HEK293T (cell line): ENCODE measurements at regions not wholly inside any gene's neighbourhood (a gene's known extent, or its start where the extent isn't known, plus 50 kb on each side); places are given as distances from the start of the nearest gene placed in this dataset.
"Not testable (repeated sequence)": the region's sequence is repeated elsewhere in the genome, so short reads cannot be mapped to it uniquely, and the experiment has no call there.

ENCODE experiments used
- ELF4 ChIP-seq: fragments of 450-650 bp; IDR thresholded peaks from 2 replicates; pipeline ENCODE4 v1.6.1; 2017; ENCODE audit warnings: antibody characterized with exemption
- FOXA1 ChIP-seq: fragments of 450-650 bp; IDR thresholded peaks from 2 replicates; pipeline ENCODE4 v1.6.1; 2016; ENCODE audit warnings: mild to moderate bottlenecking
- FOXK2 ChIP-seq: fragments of 450-650 bp; IDR thresholded peaks from 2 replicates; pipeline ENCODE4 v1.6.1; 2016; ENCODE audit warnings: mild to moderate bottlenecking
- FOXM1 ChIP-seq: fragments of 450-650 bp; IDR thresholded peaks from 2 replicates; pipeline ENCODE4 v1.6.1; 2017; ENCODE audit warnings: mild to moderate bottlenecking, borderline replicate concordance
- PKNOX1 ChIP-seq: fragments of 450-650 bp; IDR thresholded peaks from 2 replicates; pipeline ENCODE4 v1.6.1; 2016
- SP1 ChIP-seq: fragments of 450-650 bp; IDR thresholded peaks from 2 replicates; pipeline ENCODE4 v1.6.1; 2017
- SUZ12 ChIP-seq: fragments of 450-650 bp; IDR thresholded peaks from 2 replicates; pipeline ENCODE4 v1.6.1; 2016; ENCODE audit warnings: mild to moderate bottlenecking
- TARDBP ChIP-seq: fragments of 450-650 bp; IDR thresholded peaks from 2 replicates; pipeline ENCODE4 v1.6.1; 2016
- ZNF384 ChIP-seq: fragments of 450-650 bp; IDR thresholded peaks from 2 replicates; pipeline ENCODE4 v1.6.1; 2016

- not testable (repeated sequence) for TF ChIP-seq FOXK2, ZNF384, TARDBP, FOXA1, SUZ12, SP1, FOXM1, PKNOX1, ELF4
Observed at GRCh38 chr9:42358626-42359247, 175.3 kb downstream of the SPATA31A6 start.
